ENCODE measurements at regions not wholly inside any gene's neighbourhood (a gene's known extent, or its start where the extent isn't known, plus 50 kb on each side); places are given as distances from the start of the nearest gene placed in this dataset.

DNA sequence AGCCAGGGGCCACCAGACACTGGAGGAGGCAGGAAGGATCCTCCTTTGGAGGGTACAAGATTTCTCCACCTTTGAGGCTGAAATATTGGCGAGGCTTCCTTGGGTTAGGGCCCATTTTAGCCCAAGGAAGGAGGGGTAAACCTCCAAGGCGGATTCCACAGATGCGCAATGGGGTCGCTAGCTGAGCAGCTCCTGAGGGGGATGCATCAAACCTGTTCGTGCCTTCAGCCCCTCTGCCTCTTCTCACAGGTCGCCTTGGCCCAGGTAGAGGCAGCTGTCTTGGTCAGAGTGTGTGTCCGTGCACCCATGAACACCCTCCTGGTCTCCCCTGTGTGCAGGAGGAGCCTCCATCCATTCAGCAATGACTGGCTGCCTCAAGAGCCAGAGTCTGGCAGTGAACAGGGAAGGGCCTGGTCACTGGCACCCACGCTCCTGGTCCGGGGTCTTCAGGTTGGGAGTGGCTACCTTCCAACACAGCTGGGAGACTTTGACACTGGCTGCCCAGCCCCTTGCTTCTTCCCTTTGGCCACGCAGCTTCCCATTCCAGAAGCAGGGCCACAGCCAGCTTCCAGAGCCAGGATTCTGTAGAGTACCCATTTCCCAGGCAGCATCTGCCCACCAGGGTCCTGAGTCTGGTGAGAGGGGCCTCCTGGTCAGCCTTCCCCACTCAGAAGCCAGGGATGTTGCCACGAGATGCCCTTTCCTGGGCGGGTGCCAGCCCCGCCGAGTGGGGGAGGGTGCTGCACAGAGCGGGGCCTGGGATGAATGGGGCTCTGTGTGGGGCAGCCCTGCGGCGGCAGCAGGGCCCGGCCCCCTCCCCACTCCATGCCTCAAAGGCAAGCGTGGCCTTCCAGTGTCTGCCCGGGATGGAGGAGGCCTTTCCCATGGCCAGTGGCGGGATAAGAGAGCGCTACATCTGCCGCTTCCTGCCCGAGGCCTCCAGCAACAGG is 95.8 kb upstream of the GPC1 start:
- TF ChIP-seq CTCF (conservative IDR thresholded peaks at IDR 0.05; ENCODE audit: low read depth, low read length) = no peak
- no peak for TF ChIP-seq EZH2 (IDR thresholded peaks at IDR 0.05; ENCODE audit: low read length, unreplicated experiment)
- no peak for TF ChIP-seq EZH2phosphoT487 (IDR thresholded peaks at IDR 0.05; ENCODE audit: borderline replicate concordance, low read length)
